SJSA1 (cell line): ENCODE measurements at regions not wholly inside any gene's neighbourhood (a gene's known extent, or its start where the extent isn't known, plus 50 kb on each side); places are given as distances from the start of the nearest gene placed in this dataset.

ENCODE experiments used
- DNase-seq, 2 experiments: peaks; one replicate each; pipeline ENCODE4 v3.0.0-alpha.2; 2015 to 2020; ENCODE audit warnings: low spot score in 2 of 2, low read depth in 1 of 2
- H3K27ac ChIP-seq: fragments of 250-450 bp; sonication (Bioruptor Pico); 2 replicates; pipeline ENCODE4 v1.5.1; 2020; ENCODE audit warnings: mild to moderate bottlenecking, moderate library complexity
- H3K27me3 ChIP-seq: fragments of 250-450 bp; sonication (Bioruptor Pico); replicated peaks from 2 replicates; pipeline ENCODE4 v1.5.1; 2020; ENCODE audit warnings: mild to moderate bottlenecking, moderate library complexity
- H3K36me3 ChIP-seq: fragments of 250-450 bp; sonication (Bioruptor Pico); 2 replicates; pipeline ENCODE4 v1.5.1; 2020; ENCODE audit warnings: mild to moderate bottlenecking
- H3K4me1 ChIP-seq: fragments of 250-450 bp; sonication (Bioruptor Pico); replicated peaks from 2 replicates; pipeline ENCODE4 v1.6.1; 2021; ENCODE audit warnings: mild to moderate bottlenecking
- H3K4me3 ChIP-seq: fragments of 250-450 bp; sonication (Bioruptor Pico); 2 replicates; pipeline ENCODE4 v1.5.1; 2020; ENCODE audit warnings: mild to moderate bottlenecking
- H3K9me3 ChIP-seq: fragments of 250-450 bp; sonication (Bioruptor Pico); replicated peaks from 2 replicates; pipeline ENCODE4 v1.5.1; 2020; ENCODE audit warnings: mild to moderate bottlenecking

DNA sequence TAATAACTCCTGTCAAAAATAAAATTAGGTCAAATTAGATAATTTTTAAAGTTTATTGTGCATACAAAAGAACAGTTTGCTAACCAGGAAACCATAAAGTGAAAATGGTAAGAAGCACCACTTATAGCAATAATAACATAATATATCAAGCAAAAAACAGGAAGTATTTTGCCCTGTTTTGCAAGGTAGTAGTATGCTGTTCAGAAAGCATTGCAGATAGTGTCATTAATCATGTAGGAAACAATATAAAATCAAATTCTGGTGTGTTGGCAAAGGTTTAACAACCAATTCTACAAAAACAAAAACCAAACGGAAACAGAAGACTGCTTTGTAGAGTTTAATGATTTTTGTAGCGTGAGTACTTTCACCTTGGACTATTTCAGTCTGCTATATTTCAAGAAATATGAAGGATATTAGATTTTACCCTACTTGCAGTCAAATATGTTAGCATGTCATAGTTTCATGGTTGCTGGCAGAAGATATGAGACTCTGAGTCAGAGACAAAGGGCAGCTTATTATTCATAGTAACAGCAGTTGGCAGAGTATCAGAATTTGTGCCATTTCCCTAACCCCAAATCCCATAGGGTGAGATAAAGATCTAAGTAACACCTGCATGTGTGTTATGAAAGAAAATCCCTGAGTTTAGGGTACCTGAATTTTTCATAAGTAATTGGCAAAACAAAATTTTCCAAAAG, 729.0 kb upstream of the BRINP3 start:
- Histone ChIP-seq H3K4me3 (no peak overlapping the region), H3K36me3 (no peaks in the 10 kb centered on the region), H3K9me3 (no peaks in the 10 kb centered on the region), H3K27ac (no peak overlapping the region), H3K4me1 (no peaks in the 10 kb centered on the region), H3K27me3 (no peaks in the 10 kb centered on the region)
- DNase-seq: no peak

DNA sequence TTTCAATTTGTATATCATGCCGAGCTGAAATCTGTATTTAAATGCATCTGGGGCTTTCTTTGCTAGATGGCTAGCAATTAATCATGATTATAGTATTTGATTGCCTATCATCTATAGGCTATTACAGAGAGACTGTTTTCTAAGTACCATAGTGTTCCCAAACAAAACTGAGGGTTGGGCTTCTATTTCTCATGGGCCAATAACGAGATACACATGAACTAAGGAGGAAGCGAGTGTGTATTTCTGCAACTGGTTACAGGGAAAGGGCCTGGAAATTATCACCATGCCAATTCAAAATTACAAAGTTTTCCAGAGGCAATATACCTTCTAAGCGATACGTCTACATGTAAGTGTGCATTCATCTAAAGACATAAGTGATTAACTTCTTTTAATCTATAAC, 744.5 kb upstream of the BRINP3 start:
- H3K27ac ChIP-seq: no peak overlapping the region
- H3K36me3 ChIP-seq: no peaks in the 10 kb centered on the region
- no peaks in the 10 kb centered on the region for H3K27me3 ChIP-seq
- no peak overlapping the region for H3K4me3 ChIP-seq
- H3K4me1 ChIP-seq: no peaks in the 10 kb centered on the region
- 0 out of 2 replicates have a peak, but pooled peaks cover 2% of the 10 kb centered on the region for H3K9me3 ChIP-seq
- no peak for DNase-seq

DNA sequence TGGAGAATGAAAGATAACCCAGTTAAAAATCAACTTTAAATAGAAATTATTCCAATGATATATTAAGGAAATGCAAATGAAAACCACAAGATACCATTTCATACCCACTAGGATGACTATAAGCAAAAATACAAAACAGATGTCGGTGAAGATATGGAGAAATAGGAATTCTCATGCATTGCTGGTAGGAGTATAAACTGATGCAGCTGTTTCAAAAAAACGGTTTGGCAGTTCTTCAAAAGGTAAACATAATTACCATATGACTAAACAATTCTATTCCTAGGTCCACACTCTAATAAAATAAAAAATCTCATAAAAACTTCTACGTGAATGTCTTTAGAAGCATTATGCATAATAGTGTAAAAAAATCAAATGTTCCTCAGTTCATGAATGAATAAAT, 763.3 kb upstream of the BRINP3 start:
- H3K4me3 ChIP-seq: no peak overlapping the region
- DNase-seq: no peak
- no peaks in the 10 kb centered on the region for H3K27me3 ChIP-seq
- H3K27ac ChIP-seq: no peak overlapping the region
- no peaks in the 10 kb centered on the region for H3K4me1 ChIP-seq
- no peaks in the 10 kb centered on the region for H3K9me3 ChIP-seq
- H3K36me3 ChIP-seq: no peaks in the 10 kb centered on the region

DNA sequence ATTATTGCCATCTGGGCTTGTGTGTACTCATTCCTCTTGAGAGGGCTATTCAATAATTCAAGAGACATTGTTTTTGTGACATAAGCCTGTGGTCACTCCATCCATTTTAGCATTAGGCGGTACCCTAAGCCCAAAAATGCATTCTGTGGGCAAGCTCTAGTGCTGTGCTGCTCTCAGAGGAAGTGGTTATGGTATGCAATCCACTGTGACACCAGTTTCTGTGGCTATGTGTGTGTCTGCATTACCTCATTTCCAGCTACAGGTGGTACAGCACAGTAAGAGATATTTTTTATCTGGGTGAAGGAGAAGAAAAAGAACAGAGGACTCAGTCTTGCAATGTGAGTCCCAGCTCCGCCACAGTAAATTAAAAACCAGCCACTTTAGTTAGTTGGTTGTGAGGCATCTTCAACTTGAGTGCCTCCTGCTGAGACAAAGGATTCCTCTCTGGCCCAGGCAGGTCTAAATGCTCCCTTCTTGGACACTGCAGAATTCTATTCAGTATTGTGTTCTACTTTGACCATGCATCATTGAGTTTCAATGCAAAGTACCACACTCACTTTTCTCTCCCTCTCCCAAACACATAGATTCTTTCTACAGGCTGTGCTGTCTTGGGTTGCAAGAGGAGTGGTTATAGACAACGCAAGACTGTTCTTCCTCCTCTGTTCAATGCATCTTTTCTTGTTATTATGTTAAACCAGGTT, 777.8 kb upstream of the BRINP3 start:
- H3K27ac ChIP-seq: no peak overlapping the region
- H3K4me1 ChIP-seq: no peaks in the 10 kb centered on the region
- 0 out of 2 replicates have a peak, but pooled peaks cover 4% of the 10 kb centered on the region for H3K9me3 ChIP-seq
- DNase-seq: no peak
- no peaks in the 10 kb centered on the region for H3K27me3 ChIP-seq
- H3K4me3 ChIP-seq: no peak overlapping the region
- no peaks in the 10 kb centered on the region for H3K36me3 ChIP-seq

DNA sequence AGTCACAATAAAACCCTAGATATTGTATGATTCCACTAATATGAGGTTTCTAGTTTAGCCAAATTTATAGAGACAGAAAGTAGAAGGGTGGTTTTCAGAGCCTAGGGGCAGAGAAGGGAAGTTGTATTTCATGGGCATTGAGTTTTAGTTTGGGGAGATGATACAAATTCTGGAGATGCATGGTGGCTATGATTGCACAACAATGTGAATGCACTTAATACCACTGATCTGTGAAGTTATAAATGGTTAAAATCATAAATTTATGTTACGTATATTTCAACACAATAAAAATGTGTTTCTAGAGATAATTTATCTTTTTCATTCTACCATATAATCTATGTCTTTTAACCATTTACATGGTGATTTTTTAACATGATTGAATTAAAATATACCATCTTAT, 779.3 kb upstream of the BRINP3 start:
- Histone ChIP-seq H3K27me3 (no peaks in the 10 kb centered on the region), H3K27ac (no peak overlapping the region), H3K36me3 (no peaks in the 10 kb centered on the region), H3K9me3 (0 out of 2 replicates have a peak, but pooled peaks cover 6% of the 10 kb centered on the region), H3K4me1 (no peaks in the 10 kb centered on the region), H3K4me3 (no peak overlapping the region)
- no peak for DNase-seq

DNA sequence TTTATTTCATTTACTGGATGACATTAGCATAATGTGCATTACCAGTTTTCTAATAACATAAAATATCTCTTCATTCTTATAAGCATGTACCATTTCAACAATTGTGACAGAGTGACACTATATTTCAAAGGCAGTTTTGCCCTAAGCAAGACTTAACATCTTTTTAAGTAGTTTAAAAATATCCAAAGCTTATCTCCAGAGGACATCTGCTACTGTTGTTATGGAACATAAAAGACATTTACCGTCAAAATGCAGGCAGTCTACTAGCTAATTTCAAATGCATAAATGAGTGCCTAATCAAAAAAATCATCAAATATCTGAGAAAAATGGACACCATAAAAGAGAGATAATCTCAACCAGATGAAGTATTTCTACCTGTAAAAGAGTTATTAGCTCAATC, 782.4 kb upstream of the BRINP3 start:
- Histone ChIP-seq H3K36me3 (no peaks in the 10 kb centered on the region), H3K27ac (no peak overlapping the region), H3K4me1 (no peaks in the 10 kb centered on the region), H3K27me3 (no peaks in the 10 kb centered on the region), H3K9me3 (0 out of 2 replicates have a peak, but pooled peaks cover 6% of the 10 kb centered on the region), H3K4me3 (no peak overlapping the region)
- DNase-seq: no peak

DNA sequence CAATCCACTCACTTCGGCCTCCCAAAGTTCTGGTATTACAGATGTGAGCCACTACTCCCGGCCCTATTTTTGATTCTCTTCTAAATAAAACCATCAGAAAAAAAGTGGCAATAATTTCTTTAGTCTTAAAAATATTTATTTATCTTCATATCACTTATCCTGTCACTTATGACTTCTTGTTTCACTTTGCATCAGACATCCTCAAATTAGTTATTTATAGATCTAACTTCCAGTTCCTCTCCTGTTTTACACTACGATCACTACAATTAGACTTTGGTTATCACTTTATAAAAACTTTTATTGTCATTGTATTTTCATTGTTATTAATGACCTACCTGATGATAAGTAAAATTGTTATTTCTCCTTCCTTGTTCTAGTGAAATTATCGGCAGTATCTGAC, 783.4 kb upstream of the BRINP3 start:
- no peak for DNase-seq
- Histone ChIP-seq H3K36me3 (no peaks in the 10 kb centered on the region), H3K27ac (no peak overlapping the region), H3K4me3 (no peak overlapping the region), H3K4me1 (no peaks in the 10 kb centered on the region), H3K27me3 (no peaks in the 10 kb centered on the region), H3K9me3 (0 out of 2 replicates have a peak, but pooled peaks cover 2% of the 10 kb centered on the region)

DNA sequence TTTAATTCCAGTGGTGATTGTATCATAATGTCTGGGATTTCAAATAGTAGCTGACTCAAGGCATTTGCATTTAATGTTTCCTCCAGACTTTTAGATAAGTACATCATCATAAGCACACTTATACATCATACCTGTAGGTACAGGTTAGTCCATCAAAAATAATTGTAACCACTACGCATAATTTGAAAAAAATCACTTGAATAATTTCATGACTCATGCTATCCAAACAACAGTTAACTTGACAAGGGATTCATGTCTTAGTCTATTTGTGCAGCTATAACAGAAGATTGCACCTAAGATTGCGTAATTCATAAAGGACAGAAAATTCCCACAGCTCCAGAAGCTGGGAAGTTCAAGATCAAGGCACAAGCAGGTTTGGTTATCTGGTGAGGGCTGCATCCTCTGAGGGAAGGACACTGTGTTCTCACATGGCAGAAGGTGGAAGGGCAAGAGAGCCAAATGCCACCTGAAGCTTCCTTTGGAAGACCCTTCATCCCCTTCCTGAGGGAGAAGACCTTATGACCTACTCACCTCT, 801.7 kb upstream of the BRINP3 start:
- no peaks in the 10 kb centered on the region for H3K4me1 ChIP-seq

DNA sequence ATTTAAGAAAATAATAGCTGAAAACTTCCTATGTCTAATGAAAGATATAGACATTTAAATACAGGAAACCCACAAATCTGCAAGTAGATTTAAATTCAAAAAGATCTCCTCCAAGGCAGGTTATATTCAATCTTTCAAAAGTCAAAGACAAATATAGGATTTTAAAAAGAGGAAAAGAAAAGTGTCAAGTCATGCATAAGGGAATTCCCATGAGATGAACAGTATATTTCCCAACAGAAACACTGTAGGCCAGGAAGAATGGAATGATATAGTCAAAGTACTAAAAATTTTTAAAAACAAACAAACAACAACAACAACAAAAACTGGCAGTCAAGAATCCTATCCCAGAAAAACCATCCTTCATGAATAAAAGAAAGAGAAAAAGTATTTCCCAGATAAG, 806.5 kb upstream of the BRINP3 start:
- Histone ChIP-seq H3K27ac (no peak overlapping the region), H3K9me3 (peaks cover 13% of the 10 kb centered on the region), H3K4me3 (no peak overlapping the region), H3K36me3 (no peaks in the 10 kb centered on the region), H3K4me1 (no peaks in the 10 kb centered on the region), H3K27me3 (no peaks in the 10 kb centered on the region)
- no peak for DNase-seq

More for the DNA sequence above, 801.7 kb upstream of the BRINP3 start:
- no peak overlapping the region for H3K27ac ChIP-seq
- H3K27me3 ChIP-seq: no peaks in the 10 kb centered on the region
- H3K4me3 ChIP-seq: no peak overlapping the region
- no peak for DNase-seq
- peaks cover 13% of the 10 kb centered on the region; the same call in 1 of the 2 replicates for H3K9me3 ChIP-seq
- no peaks in the 10 kb centered on the region for H3K36me3 ChIP-seq

DNA sequence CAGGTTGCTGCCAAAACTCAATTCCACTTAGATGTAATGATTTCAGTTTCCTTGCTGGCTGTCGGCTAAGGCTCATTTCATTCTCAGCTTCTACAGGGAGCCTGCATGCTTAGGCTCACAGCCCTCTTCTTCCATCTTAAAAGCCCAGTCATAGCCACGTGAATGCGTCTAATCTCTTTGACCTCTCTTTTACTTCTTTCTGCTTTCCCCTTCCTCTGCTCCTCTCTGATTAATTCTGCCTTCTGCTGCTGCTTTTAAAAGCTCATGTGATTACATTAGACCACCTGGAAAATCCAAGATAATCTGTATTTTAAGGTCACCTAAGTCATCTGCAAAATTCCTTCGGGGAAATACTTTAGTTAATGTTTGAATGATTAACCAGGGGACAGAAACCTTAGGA, 812.8 kb upstream of the BRINP3 start:
- no peaks in the 10 kb centered on the region for H3K36me3 ChIP-seq
- no peaks in the 10 kb centered on the region for H3K4me1 ChIP-seq
- H3K4me3 ChIP-seq: no peak overlapping the region

DNA sequence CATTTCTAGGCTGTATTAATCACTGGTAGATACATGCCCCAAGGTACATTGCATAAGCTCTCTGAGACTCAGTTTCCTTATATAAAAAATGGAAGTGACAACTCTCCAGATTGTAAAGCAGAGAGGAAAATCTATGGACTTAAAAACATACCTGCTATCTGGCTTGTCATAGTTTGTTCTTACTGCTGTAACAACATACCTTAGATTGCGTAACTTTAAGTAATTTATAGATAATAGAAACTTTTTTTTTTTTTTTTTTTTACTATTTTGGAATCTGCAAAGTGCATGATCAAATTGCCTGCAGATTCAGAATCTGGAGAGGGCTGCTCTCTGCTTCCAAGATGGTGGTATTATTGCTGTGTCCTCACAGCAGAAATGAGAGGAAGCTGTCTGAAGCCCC, 827.7 kb upstream of the BRINP3 start:
- Histone ChIP-seq H3K4me1 (no peaks in the 10 kb centered on the region), H3K36me3 (no peaks in the 10 kb centered on the region)

More for the DNA sequence above, 812.8 kb upstream of the BRINP3 start:
- Histone ChIP-seq H3K27ac (no peak overlapping the region), H3K9me3 (no peaks in the 10 kb centered on the region; the same call in 1 of the 2 replicates), H3K27me3 (no peaks in the 10 kb centered on the region)
- DNase-seq: no peak

DNA sequence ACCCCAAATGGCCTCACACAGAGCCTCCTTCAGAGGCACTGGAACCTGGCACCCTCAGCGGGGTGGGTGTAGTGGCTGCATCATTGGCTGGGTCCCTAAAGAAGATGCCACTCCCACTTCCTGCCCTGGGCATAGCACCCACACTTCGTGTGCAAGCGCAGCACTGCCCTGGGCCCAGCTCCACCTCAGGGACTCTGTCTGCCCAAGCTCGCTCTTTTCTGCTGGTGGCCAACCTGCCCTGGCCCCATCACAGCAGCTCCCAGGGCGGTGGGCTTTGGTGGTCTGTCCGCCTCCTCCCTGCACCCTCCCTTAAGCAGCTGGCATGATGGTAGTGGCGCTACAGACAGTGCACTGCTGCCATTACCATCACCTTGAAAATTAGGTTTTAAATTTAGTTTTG, 829.3 kb upstream of the BRINP3 start:
- no peaks in the 10 kb centered on the region for H3K27me3 ChIP-seq
- no peaks in the 10 kb centered on the region for H3K36me3 ChIP-seq
- 0 out of 2 replicates have a peak, but pooled peaks cover 8% of the 10 kb centered on the region for H3K9me3 ChIP-seq
- no peak overlapping the region for H3K27ac ChIP-seq
- H3K4me3 ChIP-seq: no peak overlapping the region
- H3K4me1 ChIP-seq: no peaks in the 10 kb centered on the region
- DNase-seq: no peak

More for the DNA sequence above, 827.7 kb upstream of the BRINP3 start:
- no peak for DNase-seq
- Histone ChIP-seq H3K27me3 (no peaks in the 10 kb centered on the region), H3K4me3 (no peak overlapping the region), H3K9me3 (0 out of 2 replicates have a peak, but pooled peaks cover 8% of the 10 kb centered on the region), H3K27ac (no peak overlapping the region)

DNA sequence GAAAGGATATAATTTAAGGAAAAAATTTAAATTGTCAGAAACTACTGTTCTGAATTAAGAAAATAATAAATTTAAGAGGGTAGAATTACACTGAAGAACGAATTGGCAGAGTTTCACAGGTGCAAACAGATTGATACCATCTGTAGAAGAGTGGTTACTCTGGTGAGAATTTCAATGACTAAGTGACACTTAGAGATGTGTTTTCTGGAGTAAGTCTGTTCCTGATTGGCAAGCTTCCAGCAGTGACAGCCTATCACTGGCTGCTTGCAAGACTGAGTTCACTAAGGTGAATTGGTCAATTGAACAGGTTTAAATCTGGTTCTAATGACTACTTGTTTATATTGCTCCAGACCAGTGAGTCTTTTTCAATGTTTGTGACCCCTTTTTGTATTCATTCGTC, 838.2 kb upstream of the RGS18 start:
- no peak overlapping the region for H3K4me3 ChIP-seq
- DNase-seq: no peak
- H3K9me3 ChIP-seq: peaks cover 6% of the 10 kb centered on the region; the same call in 1 of the 2 replicates
- H3K4me1 ChIP-seq: no peaks in the 10 kb centered on the region
- no peaks in the 10 kb centered on the region for H3K36me3 ChIP-seq
- no peak overlapping the region for H3K27ac ChIP-seq
- no peaks in the 10 kb centered on the region for H3K27me3 ChIP-seq

DNA sequence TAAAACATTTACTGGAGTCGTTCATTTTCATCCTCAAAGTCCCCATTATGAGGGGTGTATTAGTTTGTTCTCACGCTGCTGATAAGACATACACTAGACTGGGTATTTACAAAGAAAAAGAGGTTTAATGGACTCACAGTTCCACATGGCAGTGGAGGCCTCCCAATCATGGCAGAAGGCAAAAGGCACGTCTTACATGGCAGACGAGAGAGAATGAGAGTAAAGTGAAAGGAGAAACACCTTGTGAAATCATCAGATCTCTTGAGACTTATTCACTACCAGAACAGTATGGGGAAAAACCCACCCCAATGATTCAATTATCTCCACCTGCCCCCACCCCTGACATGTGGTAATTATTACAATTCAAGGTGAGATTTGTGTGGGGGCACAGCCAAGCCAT, 830.4 kb upstream of the RGS18 start:
- no peak overlapping the region for H3K27ac ChIP-seq
- H3K4me3 ChIP-seq: no peak overlapping the region
- H3K9me3 ChIP-seq: peaks cover 3% of the 10 kb centered on the region; the same call in 1 of the 2 replicates
- no peaks in the 10 kb centered on the region for H3K36me3 ChIP-seq
- DNase-seq: no peak
- H3K4me1 ChIP-seq: no peaks in the 10 kb centered on the region
- no peaks in the 10 kb centered on the region for H3K27me3 ChIP-seq
